Left forelimb (tissue), 1 donor: ENCODE measurements at regions not wholly inside any gene's neighbourhood (a gene's known extent, or its start where the extent isn't known, plus 50 kb on each side); places are given as distances from the start of the nearest gene placed in this dataset.
"Not testable (repeated sequence)": the region's sequence is repeated elsewhere in the genome, so short reads cannot be mapped to it uniquely, and the experiment has no call there.

Source experiments
- DNase-seq: peaks from one replicate; pipeline ENCODE4 v3.0.0-alpha.2; 2018; ENCODE audit warnings: low spot score

DNA sequence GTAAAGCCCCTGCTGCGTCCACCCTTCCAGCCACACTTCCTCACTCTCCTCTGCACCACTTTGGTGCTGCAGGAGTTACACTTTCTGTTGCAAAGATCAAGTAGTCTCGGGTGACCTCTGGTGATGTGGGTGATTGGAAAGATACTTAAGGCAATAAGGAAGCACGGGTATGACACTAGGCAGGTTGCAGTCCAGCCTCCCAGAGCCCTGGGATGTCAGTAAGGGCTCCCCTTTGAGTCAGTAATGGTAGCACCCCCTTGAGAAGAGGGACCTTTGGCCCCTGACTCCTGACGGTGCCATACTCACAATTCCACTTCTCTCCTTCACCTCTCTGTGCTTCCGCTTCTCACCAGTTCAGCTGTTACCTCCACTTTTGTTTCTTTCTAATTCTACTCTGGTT is 84.1 kb upstream of the KIF2A start:
- not testable (repeated sequence) for DNase-seq

- DNase-seq, result not testable (repeated sequence)
Observed at GRCh38 chr5:62222305-62222704, 83.7 kb upstream of the KIF2A start.

GRCh38 chr5:62223312-62223670 is 82.7 kb upstream of the KIF2A start:
- DNase-seq, result not testable (repeated sequence)

DNA sequence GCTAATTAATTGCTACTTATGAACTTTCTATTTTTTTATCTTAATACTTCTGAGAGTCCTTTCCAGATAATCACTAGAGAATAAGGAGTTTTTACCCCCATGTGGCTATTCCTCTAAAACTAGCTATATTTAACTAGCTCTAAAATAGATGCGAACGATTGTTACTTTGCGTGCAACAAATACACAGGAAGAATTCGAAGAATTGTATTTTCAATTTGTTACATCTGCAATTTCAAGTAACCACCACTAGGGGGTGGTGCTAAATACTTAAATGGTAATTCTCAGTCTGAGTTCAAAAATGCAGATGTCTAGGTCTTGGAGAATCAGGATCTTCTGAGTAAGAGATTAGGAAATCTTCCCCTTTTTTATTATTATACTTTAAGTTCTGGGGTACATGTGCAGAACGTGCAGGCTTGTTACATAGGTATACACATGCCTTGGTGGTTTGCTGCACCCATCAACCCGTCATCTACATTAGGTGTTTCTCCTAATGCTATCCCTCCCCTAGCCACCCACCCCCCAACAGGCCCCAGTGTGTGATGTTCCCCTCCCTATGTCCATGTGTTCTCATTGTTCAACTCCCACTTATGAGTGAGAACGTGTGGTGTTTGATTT is 80.9 kb upstream of the KIF2A start:
- not testable (repeated sequence) for DNase-seq

DNA sequence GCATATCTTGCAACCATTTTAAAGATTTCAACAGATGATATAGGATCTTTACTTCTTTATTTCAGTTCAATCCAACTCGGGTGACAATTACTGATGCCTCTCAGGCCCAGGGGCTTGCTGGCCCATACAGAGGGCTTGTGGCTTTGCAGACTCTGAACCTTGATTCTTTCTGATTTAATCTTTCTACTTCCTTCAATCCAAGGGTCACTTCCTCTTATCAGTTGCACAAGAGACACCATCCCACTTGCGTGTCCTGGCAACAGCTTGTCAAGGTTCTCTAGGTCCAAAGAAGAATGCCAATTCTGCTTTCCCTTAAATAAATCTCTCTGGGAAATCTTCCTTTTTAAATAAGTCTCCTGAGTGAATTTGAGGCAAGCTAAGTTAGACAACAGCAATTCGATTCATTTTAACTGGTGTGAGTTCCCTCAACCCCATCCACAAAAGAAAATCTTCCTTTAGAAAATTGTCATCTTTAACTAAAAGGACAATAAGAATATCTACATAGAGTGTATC is 75.1 kb upstream of the KIF2A start:
- not testable (repeated sequence) for DNase-seq

DNA sequence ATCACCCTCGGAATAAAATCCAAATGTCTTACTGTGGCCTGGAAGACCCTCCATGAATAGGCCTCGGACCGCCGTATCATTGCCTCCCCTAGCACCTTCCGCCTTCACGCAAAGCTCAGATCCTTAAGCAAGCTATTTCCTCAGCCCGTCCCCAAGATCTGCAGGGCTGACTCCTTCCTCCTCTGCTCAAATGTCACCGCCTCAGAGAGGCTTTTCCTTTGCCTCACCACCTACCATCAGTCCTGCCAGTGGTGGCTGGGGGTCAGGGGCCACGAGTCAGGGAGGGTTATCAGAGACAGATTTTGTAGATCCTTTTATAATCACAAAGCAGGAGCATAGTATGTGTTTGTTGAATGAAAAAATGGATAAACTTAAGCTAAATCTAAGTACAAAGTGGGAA is 74.4 kb upstream of the KIF2A start:
- no peak for DNase-seq

DNA sequence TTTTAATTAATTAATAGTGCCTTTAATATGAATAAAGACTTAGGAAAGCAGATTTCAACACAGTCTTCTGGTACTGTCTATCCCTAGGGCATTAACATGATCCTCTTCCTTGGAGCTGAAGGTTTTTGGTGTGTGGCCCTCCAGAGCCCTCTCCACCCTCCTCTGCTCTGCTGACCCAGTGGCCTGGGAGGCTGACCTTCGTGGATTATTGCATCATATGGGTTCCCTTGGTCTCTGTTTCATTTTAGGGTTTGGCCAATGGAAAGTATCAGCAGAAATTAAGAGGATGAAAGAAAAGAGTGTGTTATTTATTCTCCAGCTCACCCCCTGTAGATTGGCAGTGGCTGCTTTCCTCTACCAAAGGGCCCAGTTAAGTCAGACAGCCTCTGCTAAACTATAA is 73.8 kb upstream of the KIF2A start:
- not testable (repeated sequence) for DNase-seq

DNA sequence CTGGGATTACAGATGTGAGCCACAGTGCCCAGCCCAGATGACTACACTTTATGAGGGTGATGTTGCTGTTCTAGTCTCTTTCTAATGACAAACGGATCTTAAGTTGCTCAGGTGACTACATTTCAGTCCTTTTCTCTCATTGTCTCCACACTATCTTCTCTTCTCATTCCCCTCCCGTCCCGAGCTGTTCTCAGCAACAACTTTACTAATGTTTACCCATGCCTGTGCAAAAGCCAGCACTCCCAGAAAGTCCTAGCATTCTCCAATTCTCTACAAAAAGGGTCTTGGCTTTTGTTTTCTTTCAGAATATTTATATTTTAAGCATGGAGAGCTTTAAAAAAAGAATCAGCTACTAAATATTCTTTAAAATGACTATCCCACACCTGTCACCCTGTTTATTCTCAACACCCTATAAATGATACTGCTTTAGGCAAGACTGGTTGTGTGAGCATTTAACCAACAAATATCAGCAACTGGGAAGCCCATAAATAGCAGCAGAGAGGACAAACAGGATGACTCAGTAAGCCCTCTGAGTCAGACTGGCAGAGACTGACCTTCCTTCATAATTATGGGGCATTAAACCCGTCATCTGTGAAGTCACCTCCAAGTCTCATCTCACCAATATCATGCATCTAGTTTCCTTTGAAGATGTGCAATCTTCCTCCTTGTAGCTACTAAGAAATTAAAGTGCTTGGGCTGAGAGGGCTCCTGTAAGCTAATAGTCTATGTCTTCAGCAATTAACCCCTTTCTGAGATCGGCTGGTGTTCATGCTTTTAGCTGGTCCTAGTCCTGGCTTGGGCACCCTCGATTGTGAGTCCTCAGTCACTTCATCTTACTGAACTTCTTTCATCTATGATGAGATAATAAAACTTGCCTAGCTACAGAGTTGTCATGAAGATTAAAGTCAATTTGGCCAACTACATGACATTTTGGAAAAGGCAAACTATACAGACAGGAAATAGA is 72.6 kb upstream of the KIF2A start:
- DNase-seq, result not testable (repeated sequence)

- DNase-seq, result not testable (repeated sequence)
Observed at GRCh38 chr5:62236593-62236992, 69.4 kb upstream of the KIF2A start.

- not testable (repeated sequence) for DNase-seq
Observed at GRCh38 chr5:62237944-62238343, 68.1 kb upstream of the KIF2A start.

DNA sequence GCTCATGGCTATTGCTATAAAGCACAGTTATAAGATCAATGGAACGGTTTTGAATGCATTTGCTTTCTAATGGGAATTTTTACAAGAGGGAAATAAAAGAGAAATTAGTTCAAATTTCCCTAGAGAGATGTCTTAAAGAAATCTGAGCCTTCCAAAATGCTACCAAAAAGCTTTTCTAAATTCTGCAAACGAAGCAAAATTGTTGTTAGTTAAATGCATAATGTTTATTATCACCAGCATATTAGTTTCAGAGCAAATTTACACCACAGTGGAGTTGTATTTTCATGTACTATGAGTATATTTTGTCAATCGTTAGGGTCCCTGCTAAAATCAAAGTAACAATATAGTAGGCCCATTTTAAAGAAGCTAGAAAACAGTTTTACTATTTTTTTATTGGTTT is 67.4 kb upstream of the KIF2A start:
- not testable (repeated sequence) for DNase-seq

- DNase-seq, result not testable (repeated sequence)
Observed at GRCh38 chr5:62240494-62240893, 65.5 kb upstream of the KIF2A start.

DNA sequence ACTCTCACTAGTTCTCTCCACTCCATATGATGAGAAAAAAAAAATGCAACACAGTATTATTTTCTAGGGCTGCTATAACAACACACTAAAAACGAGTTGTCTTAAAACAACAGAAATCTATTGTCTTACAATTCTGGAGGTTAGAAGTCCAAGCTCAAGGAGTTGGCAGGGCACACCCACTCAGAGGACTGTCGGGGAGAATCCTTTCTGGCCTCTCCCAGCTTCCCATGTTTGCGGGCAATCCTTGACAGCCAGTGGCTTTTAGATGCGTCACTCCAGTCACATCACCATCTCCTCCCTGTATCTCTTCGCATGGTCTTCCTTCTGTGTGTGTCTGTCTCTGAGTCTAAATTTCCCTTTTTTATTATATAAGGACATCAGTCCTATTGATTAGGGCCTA is 64.0 kb upstream of the KIF2A start:
- not testable (repeated sequence) for DNase-seq

DNA sequence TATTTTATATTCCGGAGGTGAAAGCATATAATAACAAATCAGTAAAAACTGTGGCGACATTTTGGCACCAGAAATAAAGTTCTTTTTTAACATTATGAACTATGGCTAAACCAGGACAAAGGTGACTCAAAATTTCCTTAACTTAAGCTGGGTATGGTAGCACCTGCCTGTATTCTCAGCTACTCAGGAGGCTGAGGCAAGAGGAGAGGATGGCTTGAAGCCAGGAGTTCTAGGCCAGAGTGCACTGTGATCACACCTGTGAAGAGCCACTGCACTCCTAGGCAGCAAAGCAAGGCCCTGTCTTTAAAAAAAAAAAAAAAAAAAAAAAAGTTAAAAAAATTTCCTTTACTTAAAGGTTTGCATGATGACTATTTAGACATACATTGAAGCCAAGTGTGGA is 63.0 kb upstream of the KIF2A start:
- DNase-seq, result not testable (repeated sequence)

DNA sequence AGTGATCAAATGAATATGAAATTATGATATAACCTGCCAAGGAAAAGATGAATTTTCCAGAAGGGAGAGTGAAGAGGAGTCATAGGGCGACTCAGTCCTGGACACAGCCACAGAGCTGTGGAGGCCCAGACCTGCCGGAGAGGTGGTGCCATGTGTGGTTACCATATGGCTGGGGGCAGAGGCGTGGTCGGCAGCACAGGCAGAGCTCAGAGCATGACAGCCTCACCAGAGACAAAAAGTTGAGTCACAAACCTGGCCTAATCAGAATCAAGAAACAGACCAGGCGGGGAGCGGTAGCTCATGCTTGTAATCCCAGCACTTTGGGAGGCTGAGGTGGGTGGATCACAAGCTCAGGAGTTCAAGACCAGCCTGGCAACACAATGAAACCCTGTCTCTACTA is 57.8 kb upstream of the KIF2A start:
- not testable (repeated sequence) for DNase-seq

- DNase-seq, result not testable (repeated sequence)
Observed at GRCh38 chr5:62250085-62250484, 55.9 kb upstream of the KIF2A start.

GRCh38 chr5:62250919-62251318 is 55.1 kb upstream of the KIF2A start:
- not testable (repeated sequence) for DNase-seq

- not testable (repeated sequence) for DNase-seq
Observed at GRCh38 chr5:62252519-62252918, 53.5 kb upstream of the KIF2A start.

DNA sequence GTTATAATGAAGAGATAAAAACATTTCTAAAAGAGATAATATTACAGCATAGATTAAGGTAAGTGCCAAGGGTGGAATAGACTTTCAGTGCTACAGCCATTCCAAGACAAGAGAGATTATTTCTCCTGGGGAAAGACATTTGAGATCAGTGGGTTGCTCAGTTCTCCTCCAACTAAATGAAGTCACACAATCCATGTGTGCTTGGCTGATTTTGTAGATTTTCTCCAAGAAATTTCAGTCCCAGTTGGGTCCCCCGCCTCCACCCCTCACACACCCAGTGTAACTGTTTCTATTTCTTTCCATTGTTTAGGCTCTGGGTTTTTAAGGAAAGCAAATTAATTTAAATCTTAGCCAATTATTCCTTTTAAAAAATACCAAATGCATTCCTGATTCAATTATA is 50.5 kb upstream of the KIF2A start:
- not testable (repeated sequence) for DNase-seq

GRCh38 chr5:62256161-62257019 is 49.6 kb upstream of the KIF2A start:
- DNase-seq, result no peak
